Fibroblast of peridontal ligament (primary cell): ENCODE measurements at regions not wholly inside any gene's neighbourhood (a gene's known extent, or its start where the extent isn't known, plus 50 kb on each side); places are given as distances from the start of the nearest gene placed in this dataset.

Source experiments
- DNase-seq: peaks from one replicate; pipeline ENCODE4 v3.0.0-alpha.2; 2010; ENCODE audit errors: extremely low read depth

- no peak for DNase-seq
These were observed 827.4 kb downstream of the SI start for GRCh38 chr3:164250923-164251322.

GRCh38 chr3:164236851-164237250 lies 841.4 kb downstream of the SI start:
- no peak for DNase-seq

- DNase-seq: no peak
These were observed 842.8 kb downstream of the SI start for GRCh38 chr3:164235289-164236028.

GRCh38 chr3:164233951-164234350 lies 844.3 kb downstream of the SI start:
- DNase-seq: no peak

GRCh38 chr3:164231718-164232117 lies 846.6 kb downstream of the SI start:
- DNase-seq: no peak

- no peak for DNase-seq
These were observed 847.8 kb downstream of the SI start for GRCh38 chr3:164230385-164231094.

GRCh38 chr3:164224126-164224525 lies 854.2 kb downstream of the SI start:
- DNase-seq: no peak

GRCh38 chr3:164222197-164222596 lies 856.1 kb downstream of the SI start:
- no peak for DNase-seq

- no peak for DNase-seq
These were observed 857.0 kb downstream of the SI start for GRCh38 chr3:164221297-164221696.

GRCh38 chr3:164209363-164209762 lies 868.9 kb downstream of the SI start:
- DNase-seq: no peak

GRCh38 chr3:164208821-164209220 lies 869.5 kb downstream of the SI start:
- DNase-seq: no peak

- no peak for DNase-seq
These were observed 870.2 kb downstream of the SI start for GRCh38 chr3:164208048-164208447.

- DNase-seq: no peak
These were observed 878.1 kb downstream of the SI start for GRCh38 chr3:164200053-164200823.

- no peak for DNase-seq
These were observed 881.8 kb downstream of the SI start for GRCh38 chr3:164196477-164196876.

GRCh38 chr3:164194842-164195241 lies 883.5 kb downstream of the SI start:
- no peak for DNase-seq

- no peak for DNase-seq
These were observed 885.3 kb downstream of the SI start for GRCh38 chr3:164192974-164193373.

- no peak for DNase-seq
These were observed 887.7 kb downstream of the SI start for GRCh38 chr3:164190566-164190965.

- no peak for DNase-seq
These were observed 892.2 kb downstream of the SI start for GRCh38 chr3:164186095-164186494.

- no peak for DNase-seq
These were observed 899.1 kb downstream of the SI start for GRCh38 chr3:164179110-164179774.

- no peak for DNase-seq
These were observed 904.2 kb downstream of the SI start for GRCh38 chr3:164174059-164174458.

GRCh38 chr3:164155400-164155799 lies 922.9 kb downstream of the SI start:
- no peak for DNase-seq

- no peak for DNase-seq
These were observed 933.5 kb downstream of the SI start for GRCh38 chr3:164144824-164145223.
